ENCODE measurements at regions not wholly inside any gene's neighbourhood (a gene's known extent, or its start where the extent isn't known, plus 50 kb on each side); places are given as distances from the start of the nearest gene placed in this dataset.

DNA sequence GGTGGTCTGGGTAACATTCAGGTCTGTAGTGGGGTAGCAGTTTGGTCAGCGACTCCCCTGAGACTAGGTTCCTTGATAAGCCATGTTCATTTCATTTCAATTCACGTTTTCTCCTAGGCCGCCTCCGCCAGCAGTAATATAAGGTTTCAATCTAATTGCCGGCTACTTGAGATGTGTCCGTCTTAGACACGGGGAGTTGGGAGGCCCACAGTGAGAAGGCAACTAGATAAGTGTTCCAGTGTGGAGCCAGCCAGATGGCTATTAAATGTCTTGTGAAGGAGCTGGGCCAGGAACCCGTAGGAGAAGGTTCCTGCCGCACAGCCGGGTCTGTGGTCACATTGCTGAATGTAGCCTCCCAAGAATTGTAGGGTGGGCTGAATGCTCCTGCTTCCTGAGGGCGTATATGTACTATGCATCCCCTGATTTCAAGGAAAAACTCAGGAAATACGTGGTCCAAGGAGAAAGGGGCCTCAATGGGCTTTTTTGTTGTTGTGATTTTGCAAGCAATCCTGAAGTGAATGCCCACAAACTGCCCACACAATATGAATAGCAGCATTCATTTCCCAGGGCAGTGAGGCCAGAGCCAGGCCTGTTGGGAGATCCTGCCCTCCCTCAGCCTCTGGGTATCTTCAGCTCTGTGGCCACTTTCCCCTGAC is 220.6 kb upstream of the RPL34 start:
- Histone ChIP-seq H3K4me3 (ENCODE audit: control extremely low read depth in 1 of 5, extremely low read depth in 1 of 5, insufficient read depth in 1 of 5, low read depth in 2 of 5, low read length in 4 of 5) (no peak overlapping the region), H3K4me1 (ENCODE audit: control insufficient read depth in 2 of 2, insufficient read depth in 2 of 2, low read length in 2 of 2) (no peaks in the 10 kb centered on the region), H3K27me3 (replicated peaks in 1 of 4; ENCODE audit: control extremely low read depth in 1 of 4, control insufficient read depth in 3 of 4, insufficient read depth in 4 of 4, low read length in 3 of 4) (no peaks in the 10 kb centered on the region), H3K79me2 (ENCODE audit: control insufficient read depth, insufficient read depth, low read length) (no peaks in the 10 kb centered on the region), H2AFZ (ENCODE audit: insufficient read depth, low read depth, low read length, poor library complexity, severe bottlenecking) (no peak overlapping the region), H3K36me3 (replicated peaks in 1 of 2; ENCODE audit: control extremely low read depth in 1 of 2, control insufficient read depth in 1 of 2, extremely low read depth in 1 of 2, insufficient read depth in 2 of 2, low read length in 1 of 2) (no peaks in the 10 kb centered on the region), H3K27ac (ENCODE audit: low read length in 2 of 2) (no peak overlapping the region), H4K20me1 (ENCODE audit: control insufficient read depth, insufficient read depth, low read length, poor library complexity, severe bottlenecking) (no peaks in the 10 kb centered on the region), H3K4me2 (replicated peaks; ENCODE audit: low read depth, low read length, poor library complexity, severe bottlenecking) (no peak overlapping the region), H3K9me3 (ENCODE audit: control extremely low read depth in 1 of 3, control insufficient read depth in 2 of 3, insufficient read depth in 1 of 3, low read length in 2 of 3) (no peaks in the 10 kb centered on the region), H3K9ac (ENCODE audit: low read length) (no peak overlapping the region)
- ATAC-seq (ENCODE audit: low read depth) = no peak
- intact Hi-C loops (cut with micrococcal nuclease) = no loop called here
- WGBS (ENCODE audit: insufficient coverage) = 92% methylated on average over 10 of the region's 12 CpGs
- Mint-ChIP-seq H3K4me1 (no peaks in the 10 kb centered on the region), H3K4me3 (no peak overlapping the region), H3K9me3 (ENCODE audit: insufficient read depth) (no peaks in the 10 kb centered on the region), H3K27ac (no peak overlapping the region), H3K27me3 (peaks cover 3% of the 10 kb centered on the region)
- no peak for DNase-seq
- TF ChIP-seq CTCF (IDR thresholded peaks at IDR 0.05) (no peak), EZH2 (IDR thresholded peaks at IDR 0.05; ENCODE audit: borderline replicate concordance, insufficient read depth, low read depth, low read length, poor library complexity, severe bottlenecking) (no peak)
- ChIA-PET CTCF (no interaction called here), POLR2A (no interaction called here)

GRCh38 chr4:108398836-108399235 is 221.5 kb upstream of the RPL34 start:
- H3K9me3 Mint-ChIP-seq (ENCODE audit: insufficient read depth) = no peaks in the 10 kb centered on the region
- Histone ChIP-seq H4K20me1 (ENCODE audit: control insufficient read depth, insufficient read depth, low read length, poor library complexity, severe bottlenecking) (no peaks in the 10 kb centered on the region), H3K27me3 (replicated peaks in 1 of 4; ENCODE audit: control extremely low read depth in 1 of 4, control insufficient read depth in 3 of 4, insufficient read depth in 4 of 4, low read length in 3 of 4) (no peaks in the 10 kb centered on the region), H3K9ac (ENCODE audit: low read length) (no peak overlapping the region), H3K79me2 (ENCODE audit: control insufficient read depth, insufficient read depth, low read length) (no peaks in the 10 kb centered on the region), H3K27ac (ENCODE audit: low read length in 2 of 2) (no peak overlapping the region), H3K4me3 (ENCODE audit: control extremely low read depth in 1 of 5, extremely low read depth in 1 of 5, insufficient read depth in 1 of 5, low read depth in 2 of 5, low read length in 4 of 5) (no peak overlapping the region), H3K9me3 (ENCODE audit: control extremely low read depth in 1 of 3, control insufficient read depth in 2 of 3, insufficient read depth in 1 of 3, low read length in 2 of 3) (no peaks in the 10 kb centered on the region), H3K4me1 (ENCODE audit: control insufficient read depth in 2 of 2, insufficient read depth in 2 of 2, low read length in 2 of 2) (no peaks in the 10 kb centered on the region), H2AFZ (ENCODE audit: insufficient read depth, low read depth, low read length, poor library complexity, severe bottlenecking) (no peak overlapping the region), H3K4me2 (replicated peaks; ENCODE audit: low read depth, low read length, poor library complexity, severe bottlenecking) (no peak overlapping the region), H3K36me3 (replicated peaks in 1 of 2; ENCODE audit: control extremely low read depth in 1 of 2, control insufficient read depth in 1 of 2, extremely low read depth in 1 of 2, insufficient read depth in 2 of 2, low read length in 1 of 2) (no peaks in the 10 kb centered on the region)
- no peak for ATAC-seq (ENCODE audit: low read depth)
- no peak for DNase-seq
- WGBS (ENCODE audit: insufficient coverage) = 79% methylated on average over 6 of the region's 7 CpGs
- CTCF ChIA-PET = no interaction called here
- H3K27me3 Mint-ChIP-seq = peaks cover 3% of the 10 kb centered on the region
- H3K4me1 Mint-ChIP-seq = no peaks in the 10 kb centered on the region
- POLR2A ChIA-PET = no interaction called here
- intact Hi-C loops (cut with micrococcal nuclease) = no loop called here
- no peak overlapping the region for H3K27ac Mint-ChIP-seq
- no peak for TF ChIP-seq CTCF (IDR thresholded peaks at IDR 0.05)
- no peak for TF ChIP-seq EZH2 (IDR thresholded peaks at IDR 0.05; ENCODE audit: borderline replicate concordance, insufficient read depth, low read depth, low read length, poor library complexity, severe bottlenecking)
- no peak overlapping the region for H3K4me3 Mint-ChIP-seq

All from B cell (primary cell).